Activated CD4-positive, CD25-positive, alpha-beta regulatory T cell treated with anti-CD3 and anti-CD28 coated beads, Interleukin-2, amount 50 U/mL, for 24 hours (primary cell): ENCODE measurements at regions not wholly inside any gene's neighbourhood (a gene's known extent, or its start where the extent isn't known, plus 50 kb on each side); places are given as distances from the start of the nearest gene placed in this dataset.
"Not testable (repeated sequence)": the region's sequence is repeated elsewhere in the genome, so short reads cannot be mapped to it uniquely, and the experiment has no call there.

Source experiments
- ATAC-seq, 2 donors: fragments of 150-1000 bp; cut with Tn5 transposase; one replicate each; pipeline ENCODE4 v1.10.0; 2021; ENCODE audit warnings: mild to moderate bottlenecking in 1 of 2, moderate library complexity in 1 of 2

GRCh38 chr12:46487567-46488131 lies 115.1 kb upstream of the SLC38A2 start:
- ATAC-seq, result no peak

- ATAC-seq, result no peak
Measured at GRCh38 chr12:46486588-46486987, 114.0 kb upstream of the SLC38A2 start.

DNA sequence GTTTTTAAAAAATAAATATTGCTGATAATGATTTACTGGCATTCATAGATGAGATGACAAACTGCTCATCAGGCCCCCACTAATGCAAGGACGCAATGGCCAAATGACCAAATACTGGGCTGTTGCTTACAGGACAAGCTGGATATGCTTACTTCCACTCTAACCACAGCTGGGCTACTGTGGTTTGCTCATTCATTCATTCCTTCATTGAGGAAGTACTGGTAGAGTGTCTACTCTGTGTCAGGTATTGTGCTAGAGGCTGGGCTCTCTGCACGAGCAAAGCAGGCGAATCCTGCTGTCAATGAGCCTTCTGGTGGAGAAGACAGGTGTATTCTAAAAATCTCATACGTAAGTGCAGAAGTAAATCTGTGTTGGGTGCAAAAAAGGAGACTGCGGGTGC lies 113.3 kb upstream of the SLC38A2 start:
- no peak for ATAC-seq

DNA sequence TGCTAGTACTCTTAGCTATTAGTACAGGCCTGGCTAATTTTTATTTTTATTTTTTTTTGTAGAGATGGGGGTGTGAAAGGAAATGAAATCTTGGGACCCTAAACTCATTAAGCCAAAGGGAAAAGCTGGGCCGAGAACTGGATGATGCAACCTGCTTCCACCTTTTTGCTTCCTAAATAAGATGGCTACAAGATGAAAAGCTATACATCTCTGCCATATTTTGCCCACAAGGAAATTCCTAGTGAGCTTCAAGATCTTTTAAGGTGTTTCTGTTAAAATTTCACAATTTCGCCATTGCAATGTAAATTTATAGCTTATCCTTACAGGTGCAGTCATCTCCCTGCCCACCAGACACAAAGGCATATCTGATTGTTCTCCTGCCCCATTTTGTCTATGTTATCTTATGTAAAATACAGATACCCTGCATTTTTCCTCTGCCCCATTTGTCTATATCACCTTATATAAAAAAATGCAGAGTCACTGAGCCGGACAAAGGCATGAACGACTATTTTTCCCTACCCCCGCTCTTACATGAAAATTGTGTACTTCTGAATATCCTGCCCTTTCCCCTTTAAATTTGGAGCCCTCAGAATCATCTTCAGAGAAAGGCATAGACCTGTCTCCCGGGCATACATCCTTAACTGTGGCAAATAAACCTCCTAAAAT lies 112.0 kb upstream of the SLC38A2 start:
- ATAC-seq, result no peak

DNA sequence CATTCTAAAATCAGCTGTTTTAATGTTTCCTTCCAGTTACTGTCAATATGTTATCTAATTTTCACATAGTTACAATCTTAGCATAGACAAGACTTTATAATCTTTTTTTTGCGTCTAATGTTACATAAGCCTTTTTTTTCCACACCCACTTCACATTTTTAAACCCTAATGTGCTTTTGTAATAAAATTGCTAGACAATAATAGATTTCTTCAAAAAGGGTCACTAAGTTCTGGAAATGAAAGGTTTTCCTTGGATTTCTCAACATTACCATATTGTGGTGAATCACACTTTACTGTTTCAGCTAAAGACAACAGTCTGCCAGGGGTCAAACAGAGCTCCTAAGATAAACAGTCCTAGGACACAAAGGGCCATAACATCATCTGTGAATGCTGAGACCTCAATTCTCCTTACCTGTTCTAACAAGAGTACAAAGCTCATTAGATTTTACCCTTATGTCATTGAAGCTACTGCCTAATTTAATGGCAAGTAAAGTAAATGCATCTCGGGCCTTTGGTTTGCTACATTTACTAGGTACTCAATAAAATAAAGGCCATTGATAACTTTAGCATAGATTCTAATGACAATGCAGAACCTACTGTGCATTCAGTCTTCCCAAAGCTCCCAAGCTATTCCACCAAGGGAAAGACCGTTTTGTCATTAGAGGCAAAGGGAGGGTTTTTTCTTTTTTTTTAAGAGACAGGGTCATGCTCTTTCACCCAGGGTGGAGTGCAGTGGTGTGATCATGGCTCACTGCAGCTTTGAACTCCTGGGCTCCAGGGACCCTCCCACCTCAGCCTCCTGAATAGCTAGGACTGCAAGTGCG lies 111.2 kb upstream of the SLC38A2 start:
- ATAC-seq, result no peak

DNA sequence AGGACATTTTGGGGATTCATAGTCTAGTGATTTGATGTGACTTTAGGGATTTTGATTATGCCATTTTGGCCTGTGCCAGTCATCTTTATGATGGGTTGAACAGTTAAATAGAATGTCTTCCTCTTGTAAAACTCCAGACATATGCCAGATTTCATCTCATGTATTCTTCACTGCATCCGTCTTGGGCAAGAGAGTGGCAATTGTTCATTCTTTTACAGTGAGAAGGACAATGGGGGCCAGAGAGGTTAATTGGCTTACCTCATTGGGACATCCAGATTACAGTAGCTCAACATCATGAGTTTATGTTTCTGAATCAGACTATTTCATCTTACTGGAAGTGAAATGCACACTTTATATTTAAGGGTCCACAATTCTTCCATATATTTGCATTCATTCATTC lies 108.2 kb upstream of the SLC38A2 start:
- ATAC-seq, result no peak

- ATAC-seq, result no peak
Measured at GRCh38 chr12:46480316-46480715, 107.7 kb upstream of the SLC38A2 start.

DNA sequence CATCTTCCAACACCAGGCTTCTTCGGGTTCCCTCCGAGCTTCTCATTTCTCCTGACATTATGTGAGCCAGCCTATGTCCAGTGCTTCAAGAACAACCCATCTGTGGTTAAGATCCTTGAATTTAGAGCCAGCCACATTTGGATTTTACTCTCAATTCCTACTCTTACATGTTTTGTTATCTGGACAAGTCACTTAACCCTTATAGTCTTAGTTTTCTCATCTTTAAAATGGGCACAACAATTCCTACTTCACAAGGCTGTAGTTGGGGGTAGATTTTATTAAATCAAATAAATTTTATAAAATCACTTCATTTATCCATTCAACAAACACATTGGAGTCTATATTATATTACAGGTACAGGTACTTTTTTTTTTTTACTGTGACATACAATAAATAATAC lies 105.5 kb upstream of the SLC38A2 start:
- no peak for ATAC-seq

DNA sequence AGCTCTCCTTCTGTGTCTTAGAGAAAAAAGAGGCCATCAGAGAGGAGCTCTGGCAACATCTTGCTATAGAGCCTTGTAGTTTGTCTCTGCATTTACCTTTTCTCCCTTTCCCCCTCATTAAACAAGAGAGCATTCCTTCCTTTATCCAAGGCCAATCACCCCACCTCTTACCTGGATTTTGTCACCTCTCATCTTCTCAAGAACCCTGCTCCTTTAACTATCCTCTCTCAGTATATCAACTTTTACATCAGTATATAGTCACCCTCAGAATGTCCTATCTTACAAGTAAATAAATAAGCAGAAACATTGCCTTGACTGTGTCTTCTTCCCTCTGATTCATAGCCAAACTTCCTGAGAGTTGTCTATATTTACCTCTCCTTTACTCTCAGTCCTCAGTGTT lies 105.0 kb upstream of the SLC38A2 start:
- no peak for ATAC-seq

- no peak for ATAC-seq
Measured at GRCh38 chr12:46475972-46476645, 103.5 kb upstream of the SLC38A2 start.

GRCh38 chr12:46474385-46474784 lies 101.8 kb upstream of the SLC38A2 start:
- ATAC-seq, result not testable (repeated sequence)

DNA sequence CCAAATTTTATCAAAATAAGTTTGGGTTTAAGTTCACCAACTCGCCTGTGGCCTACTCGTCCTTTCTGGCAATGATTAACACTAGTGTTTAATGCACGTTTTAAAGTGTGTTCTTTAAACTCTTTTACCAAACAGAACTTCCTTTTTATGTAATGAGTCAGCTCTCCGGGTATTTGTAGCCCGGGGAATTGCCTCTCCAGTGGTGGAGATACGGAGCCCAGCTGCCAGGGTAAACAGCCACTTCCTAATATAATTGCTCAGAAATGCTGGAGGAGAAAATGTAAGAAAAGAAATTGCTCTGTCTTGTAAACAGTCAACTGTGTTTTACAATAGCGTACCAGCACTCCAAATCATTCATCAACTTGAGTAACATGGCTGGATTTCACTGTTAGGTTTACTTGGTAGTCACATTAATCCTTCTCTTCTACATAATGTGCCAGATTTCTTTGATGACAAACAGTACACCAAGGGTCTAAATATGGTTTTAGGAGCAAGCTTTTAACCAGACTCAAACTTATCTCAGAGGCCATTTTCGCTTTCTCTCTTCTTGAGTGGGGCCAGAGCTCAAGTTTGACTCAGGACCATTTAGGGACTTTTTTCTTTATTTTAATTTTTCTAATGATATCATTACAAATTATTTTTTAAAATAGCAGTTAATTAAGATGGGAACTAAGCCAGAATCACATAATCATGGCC lies 101.2 kb upstream of the SLC38A2 start:
- no peak for ATAC-seq

DNA sequence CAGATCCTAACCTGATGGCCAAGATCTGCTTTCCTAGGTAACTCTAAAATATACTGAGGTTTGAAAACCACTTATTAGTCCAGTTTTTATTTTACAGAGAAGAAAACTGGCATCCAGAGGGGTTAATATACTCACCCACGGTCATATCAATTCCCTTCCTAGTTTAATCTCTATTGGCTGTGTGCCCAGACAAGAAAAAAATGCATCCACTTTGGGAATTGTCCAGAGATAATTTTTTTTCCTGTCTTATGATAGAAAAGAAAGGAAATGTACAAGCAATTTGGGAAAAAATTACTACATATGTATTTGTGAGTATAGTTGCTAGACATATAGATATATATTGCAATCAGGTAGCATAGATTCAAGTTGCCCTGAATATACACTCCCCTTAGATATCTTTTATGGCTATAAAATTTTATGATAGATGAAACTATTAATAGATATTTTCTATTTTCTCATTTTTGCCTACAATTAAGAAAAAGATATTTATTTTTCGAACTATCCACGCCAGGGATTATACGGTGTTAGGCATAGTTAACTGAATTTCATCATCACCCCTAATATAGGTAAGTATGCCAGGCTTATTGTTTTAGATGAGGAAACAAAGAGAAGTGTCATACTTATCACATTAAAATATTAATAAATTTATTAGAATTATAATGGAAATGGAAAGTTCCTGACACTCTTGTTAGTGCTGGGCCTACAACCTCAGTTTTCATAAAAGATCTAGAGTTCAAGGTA lies 100.5 kb upstream of the SLC38A2 start:
- ATAC-seq, result no peak

- ATAC-seq, result no peak
Measured at GRCh38 chr12:46472144-46472705, 99.7 kb upstream of the SLC38A2 start.

- ATAC-seq, result no peak
Measured at GRCh38 chr12:46471404-46471803, 98.8 kb upstream of the SLC38A2 start.

DNA sequence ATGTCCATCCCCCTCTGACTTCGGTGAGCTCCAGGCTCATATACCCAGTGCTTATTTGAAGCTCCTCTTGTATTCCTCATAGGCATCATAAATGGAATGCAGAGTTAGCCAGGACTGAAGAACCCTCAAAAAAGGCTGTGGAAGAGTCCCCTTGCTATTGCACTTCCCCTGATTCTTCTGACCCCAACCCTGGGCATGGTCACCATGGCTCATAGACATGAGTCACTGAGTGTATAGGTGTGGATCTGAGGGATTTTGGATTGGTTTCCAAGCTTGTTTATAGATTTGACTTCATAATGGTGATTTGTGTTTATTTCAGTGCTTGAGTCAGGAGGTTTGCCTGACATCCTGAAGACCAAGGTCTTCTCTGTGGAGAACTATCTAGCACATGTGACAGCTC lies 98.4 kb upstream of the SLC38A2 start:
- no peak for ATAC-seq

- peak; percentile 46 to 58 for ATAC-seq
Measured at GRCh38 chr12:46470036-46470627, 97.6 kb upstream of the SLC38A2 start.

GRCh38 chr12:46468813-46469212 lies 96.2 kb upstream of the SLC38A2 start:
- ATAC-seq, result no peak

DNA sequence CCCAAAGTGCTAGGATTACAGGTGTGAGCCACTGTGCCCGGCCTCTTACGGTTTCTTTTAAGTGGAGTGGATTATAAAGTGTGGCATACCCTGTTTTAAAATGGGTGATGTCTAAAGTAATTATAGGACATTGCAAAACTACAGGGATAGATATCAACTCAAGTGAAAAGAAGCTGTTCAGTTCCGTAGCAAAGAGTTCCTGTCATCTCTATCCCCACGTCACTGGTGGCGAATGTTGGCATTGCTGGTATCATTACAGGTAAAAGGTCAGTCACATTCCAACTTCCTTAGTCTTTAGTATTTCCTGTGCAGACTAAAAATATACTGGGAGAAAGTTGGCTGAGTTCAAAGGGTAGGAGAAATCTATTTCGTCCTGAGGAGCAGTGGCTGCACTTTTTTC lies 95.6 kb upstream of the SLC38A2 start:
- no peak for ATAC-seq

DNA sequence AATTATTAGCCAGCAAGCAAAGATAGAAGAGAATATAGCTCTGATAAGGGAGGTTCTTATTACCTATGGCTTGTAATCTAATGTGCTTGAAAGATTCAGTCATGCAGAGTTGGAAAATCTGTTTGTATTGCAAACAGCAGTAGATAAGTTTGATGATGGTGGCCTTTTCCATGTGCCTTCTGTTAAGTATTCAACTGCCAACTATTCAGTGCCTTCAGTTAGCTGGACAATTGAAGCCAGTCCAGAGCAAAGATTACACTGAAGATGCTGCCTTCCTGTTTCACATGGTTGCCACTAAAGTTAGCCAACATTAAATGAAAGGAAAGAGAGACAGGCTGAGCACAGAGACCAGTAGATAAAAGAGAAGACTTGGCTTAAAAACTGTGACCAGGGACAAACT lies 92.7 kb upstream of the SLC38A2 start:
- no peak for ATAC-seq

DNA sequence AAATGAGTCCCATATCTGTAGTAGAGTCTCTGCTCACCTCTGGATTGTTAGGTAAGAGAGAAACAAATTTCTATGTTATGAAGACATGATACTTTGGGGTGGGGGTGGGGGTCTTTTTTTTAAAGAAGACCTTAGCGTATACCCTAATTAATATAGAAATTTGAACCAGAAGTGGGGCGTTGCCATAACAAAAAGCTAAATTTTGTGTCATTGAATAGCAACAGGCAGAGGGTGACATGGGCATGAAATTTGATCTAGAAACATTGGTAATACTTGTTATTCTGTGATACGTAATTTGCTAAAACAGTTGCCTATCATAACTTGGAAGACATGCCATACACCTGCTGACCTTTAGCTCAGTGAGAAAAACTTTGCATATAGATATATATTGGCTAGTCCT lies 92.3 kb upstream of the SLC38A2 start:
- no peak for ATAC-seq
